ENCODE measurements at regions not wholly inside any gene's neighbourhood (a gene's known extent, or its start where the extent isn't known, plus 50 kb on each side); places are given as distances from the start of the nearest gene placed in this dataset.

DNA sequence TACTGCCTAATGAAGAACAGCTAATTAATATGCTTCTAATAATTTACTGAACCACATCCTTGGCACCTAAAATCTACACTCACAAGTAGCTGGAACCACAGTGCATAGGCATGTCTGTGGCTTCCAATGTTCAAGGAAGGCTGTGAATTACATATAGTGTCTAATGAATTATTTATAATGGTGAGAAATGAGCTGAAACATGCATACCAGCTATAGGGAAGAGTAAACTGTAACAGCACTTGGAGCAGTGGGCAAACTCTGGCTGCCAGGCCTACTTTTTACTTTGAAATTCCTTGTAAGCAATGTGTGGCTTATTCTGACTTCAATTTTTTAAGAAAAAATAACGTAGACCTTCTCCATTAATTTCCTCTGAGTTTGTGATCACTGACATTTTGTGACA, 953.2 kb upstream of the CDH8 start:
- no peak for TF ChIP-seq POLR2AphosphoS5 (IDR thresholded peaks at IDR 0.05; ENCODE audit: borderline replicate concordance, low read depth, low read length)
- no peak for TF ChIP-seq EZH2 (IDR thresholded peaks at IDR 0.05)
- no peak for TF ChIP-seq FOXP2 (optimal IDR thresholded peaks at IDR 0.05; ENCODE audit: control extremely low read depth, extremely low read length, insufficient read depth)

Measured in SK-N-MC (cell line).